GM21381 (cell line): ENCODE measurements at regions not wholly inside any gene's neighbourhood (a gene's known extent, or its start where the extent isn't known, plus 50 kb on each side); places are given as distances from the start of the nearest gene placed in this dataset.

ENCODE experiments used
- ATAC-seq: cut with Tn5 transposase; IDR thresholded peaks from one replicate; pipeline ENCODE4 v1.9.1; 2021; ENCODE audit warnings: mild to moderate bottlenecking, moderate library complexity; ENCODE audit not compliant: unreplicated experiment

DNA sequence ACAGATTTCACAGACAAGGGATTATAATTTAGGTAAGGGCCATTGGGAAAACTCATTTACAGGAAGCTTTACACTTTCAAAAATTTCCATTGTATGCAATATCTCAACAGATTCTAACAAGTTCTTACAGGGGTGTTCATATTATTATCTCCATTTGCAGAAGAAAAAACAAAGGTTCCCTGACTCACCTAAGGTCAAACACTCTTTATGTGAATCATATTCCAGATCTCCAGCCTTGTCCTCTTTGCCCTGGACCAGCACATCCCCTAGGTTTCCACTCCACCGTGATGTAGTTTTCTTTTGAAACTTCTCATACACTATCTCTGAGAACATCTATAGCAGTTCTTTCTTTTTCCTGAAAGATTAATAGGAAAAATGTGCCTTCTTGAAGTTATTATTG lies 96.4 kb upstream of the HS3ST1 start:
- ATAC-seq = no peak

DNA sequence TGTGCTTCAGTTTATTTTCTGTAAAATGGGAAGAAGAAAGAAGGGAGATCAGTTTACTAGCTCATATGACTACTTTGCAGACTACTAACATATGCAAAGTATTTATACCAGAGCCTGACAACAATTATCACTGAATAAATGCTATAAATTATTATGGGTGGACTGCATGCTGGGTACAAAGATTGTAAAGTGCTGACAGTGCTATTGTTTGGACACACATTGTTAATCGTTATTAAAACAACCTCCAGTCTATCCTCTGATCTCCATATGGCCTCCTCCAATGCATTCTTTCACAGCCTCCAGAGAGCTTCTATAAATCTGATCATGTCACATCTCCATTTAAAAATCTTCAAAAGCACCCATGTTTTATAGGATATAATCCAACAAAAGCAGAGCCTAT lies 90.1 kb upstream of the HS3ST1 start:
- no peak for ATAC-seq

DNA sequence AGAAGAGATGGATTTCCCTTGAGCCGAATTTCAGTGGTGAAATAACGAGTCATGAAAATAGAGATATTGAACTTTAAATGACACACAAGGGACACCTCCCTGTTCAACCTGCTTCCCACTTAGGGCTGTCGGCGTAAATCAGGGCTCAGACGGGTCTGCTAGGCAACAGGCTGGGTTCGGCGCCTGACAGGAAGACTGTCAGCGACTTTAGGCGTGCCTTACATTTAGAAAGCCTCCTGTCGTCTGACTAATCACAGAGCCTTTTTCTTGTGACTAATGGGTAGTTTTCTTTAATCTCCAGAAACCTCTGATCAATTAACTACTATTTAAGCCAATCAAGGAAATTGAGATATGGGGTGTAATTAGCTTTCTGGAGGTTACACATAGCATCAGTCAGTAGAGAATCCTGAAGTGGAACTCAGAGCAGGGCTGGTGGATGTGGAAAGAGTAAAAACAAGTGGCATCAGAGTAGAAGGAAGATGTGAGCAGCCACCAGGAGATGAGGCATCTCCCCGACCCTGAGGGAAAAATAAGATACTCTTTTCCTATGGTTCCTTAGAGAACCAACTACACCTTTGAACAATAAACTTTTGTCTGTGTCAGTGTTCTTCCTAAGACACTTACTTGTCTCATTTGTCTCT lies 86.2 kb upstream of the HS3ST1 start:
- no peak for ATAC-seq

GRCh38 chr4:11514003-11514402 lies 85.3 kb upstream of the HS3ST1 start:
- ATAC-seq = no peak

- no peak for ATAC-seq
Measured at GRCh38 chr4:11512871-11513270, 84.2 kb upstream of the HS3ST1 start.

GRCh38 chr4:11511321-11511720 lies 82.6 kb upstream of the HS3ST1 start:
- no peak for ATAC-seq

DNA sequence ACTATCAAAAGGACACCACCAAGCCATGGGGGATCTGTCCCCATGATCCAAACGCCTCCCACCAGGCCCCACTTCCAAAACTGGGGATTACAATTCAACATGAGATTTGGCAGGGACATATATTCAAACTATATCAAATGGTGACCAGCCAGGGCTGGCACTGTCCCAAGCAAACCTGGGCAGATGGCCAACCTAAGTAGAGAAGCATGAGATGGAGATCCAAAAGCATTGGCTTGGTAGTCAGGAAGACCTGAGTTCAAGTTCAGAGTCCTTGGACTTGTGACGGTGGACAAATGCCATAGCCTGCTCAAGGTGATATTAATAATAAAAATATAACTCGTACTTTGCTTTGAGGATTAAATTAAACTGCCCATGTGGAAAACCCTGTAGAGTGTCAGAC lies 79.2 kb upstream of the HS3ST1 start:
- ATAC-seq = no peak

GRCh38 chr4:11506194-11506593 lies 77.5 kb upstream of the HS3ST1 start:
- ATAC-seq = no peak

DNA sequence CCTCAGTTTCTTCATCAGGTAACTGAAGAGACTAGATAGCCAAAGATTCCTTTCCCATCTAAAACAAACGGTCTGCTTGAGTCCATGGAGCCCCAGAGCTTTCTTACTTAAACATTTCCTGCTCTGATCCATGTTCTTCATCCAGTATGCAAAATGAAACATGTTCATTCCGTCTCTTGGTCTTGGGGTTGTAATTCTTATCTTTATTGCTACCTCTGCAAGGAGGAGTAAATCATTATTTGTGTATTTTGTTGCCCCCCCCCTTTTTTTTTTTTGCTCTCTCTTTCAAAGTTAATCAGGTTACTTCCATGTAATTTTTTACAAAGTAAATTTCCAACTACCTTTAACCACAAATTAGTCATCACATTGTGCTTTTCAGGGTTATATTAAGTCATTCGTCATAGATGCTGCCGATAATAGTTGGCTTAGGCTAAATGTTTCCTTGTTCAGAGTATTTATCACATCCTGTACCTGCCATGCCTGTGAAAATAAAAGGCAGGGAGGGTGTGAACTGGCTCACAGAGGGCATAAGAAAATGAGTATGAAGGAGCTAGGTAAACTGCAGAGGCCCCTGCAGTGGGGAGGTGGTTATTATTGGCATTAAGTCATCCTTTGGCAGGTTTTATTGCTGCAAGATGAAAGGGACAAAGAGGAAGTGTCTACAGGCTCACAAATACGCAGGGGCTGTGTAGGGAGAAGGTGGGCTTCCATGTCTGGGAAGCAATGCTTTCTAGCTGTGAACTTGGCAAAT lies 76.7 kb upstream of the HS3ST1 start:
- no peak for ATAC-seq

- no peak for ATAC-seq
Measured at GRCh38 chr4:11503166-11503565, 74.5 kb upstream of the HS3ST1 start.

GRCh38 chr4:11497972-11498371 lies 69.3 kb upstream of the HS3ST1 start:
- no peak for ATAC-seq

GRCh38 chr4:11497212-11497806 lies 68.6 kb upstream of the HS3ST1 start:
- ATAC-seq = no peak

GRCh38 chr4:11496351-11496829 lies 67.7 kb upstream of the HS3ST1 start:
- ATAC-seq = no peak

- ATAC-seq = no peak
Measured at GRCh38 chr4:11495818-11496217, 67.1 kb upstream of the HS3ST1 start.

GRCh38 chr4:11495291-11495690 lies 66.6 kb upstream of the HS3ST1 start:
- ATAC-seq = no peak

GRCh38 chr4:11494232-11494631 lies 65.5 kb upstream of the HS3ST1 start:
- ATAC-seq = no peak

- ATAC-seq = no peak
Measured at GRCh38 chr4:11489453-11490083, 60.9 kb upstream of the HS3ST1 start.

DNA sequence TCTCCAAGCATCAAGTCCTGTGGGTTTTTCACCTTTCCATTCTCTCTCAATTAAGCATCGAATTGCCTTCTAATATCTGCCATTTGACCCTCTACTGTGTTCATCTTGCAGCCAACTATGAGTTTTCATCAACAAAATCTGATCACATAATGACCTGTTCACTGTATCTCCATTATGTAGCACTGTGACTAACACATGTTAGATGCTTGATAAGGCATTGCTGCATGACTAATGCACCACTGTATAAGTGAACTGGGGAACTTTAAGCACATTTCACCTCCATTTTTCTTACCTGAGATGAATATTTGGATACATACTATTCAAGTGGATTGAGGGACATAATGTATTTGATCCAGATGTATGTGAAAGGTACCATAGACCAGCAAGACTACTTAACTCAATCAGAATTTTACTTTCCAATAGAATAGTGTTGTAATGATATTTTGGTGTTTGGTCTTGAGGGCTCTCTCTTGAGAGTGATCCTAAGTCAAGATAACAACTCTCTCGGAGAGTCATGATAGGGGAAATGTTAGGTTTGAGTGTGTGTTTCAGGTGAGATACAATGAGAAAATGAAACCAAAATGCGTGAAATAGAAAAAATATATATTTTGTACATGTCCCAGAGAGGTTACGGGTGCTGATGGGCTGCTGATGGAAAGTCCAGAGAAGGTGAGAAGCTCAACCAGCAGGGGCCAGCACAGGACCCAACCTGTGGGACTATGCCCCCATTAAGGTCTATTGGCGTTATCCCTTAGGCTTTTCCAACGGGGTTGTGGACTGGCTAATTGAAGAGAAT lies 60.2 kb upstream of the HS3ST1 start:
- no peak for ATAC-seq

DNA sequence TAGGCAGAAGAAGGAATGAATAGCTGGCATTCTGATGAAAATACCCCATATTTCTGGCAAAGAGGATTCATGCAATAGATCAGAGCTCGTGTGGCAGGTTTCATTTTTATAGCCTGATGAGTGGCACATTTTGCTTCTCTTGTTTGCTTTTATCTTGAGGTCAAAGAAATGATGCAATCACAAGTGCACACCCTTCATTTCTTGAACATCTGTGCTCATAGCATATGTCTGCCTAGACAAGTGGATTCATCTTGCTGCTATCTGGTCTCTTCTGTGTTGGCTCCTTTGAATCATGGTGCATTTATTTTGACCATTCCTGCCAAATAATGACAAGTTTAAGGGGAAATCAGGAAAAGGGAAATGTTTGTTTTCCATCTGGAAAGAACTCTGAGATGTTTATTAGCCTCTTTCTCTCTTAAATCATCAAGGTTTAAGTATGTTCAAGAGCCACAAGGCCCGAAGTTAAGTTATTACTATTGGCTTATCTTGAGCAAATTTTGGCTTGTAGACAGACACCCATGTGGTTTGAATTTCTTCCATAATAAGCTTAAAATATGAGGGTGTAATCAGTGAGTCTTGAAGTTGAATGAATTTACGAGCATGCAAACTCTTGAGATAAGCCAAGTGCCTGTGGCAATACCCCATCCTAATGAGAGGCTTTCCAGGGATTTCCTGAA lies 59.3 kb upstream of the HS3ST1 start:
- ATAC-seq = no peak

DNA sequence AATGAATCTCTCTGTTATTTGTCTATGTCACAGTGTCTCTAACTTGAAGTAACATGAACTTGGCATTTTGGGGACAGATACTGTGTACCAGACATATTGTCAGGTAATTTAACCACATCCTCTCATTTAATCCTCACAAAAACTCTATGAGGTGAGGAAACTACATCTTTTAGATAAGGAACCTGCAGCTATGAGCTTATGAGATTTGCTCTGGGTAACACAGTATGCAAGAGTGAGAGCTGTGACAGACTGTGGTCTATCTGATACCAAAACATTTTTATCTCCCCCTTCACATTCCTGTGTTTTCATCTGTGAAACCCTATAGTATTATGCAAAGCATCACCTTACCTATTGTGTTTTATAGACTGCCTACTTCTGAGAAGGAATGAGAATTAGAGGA lies 58.4 kb upstream of the HS3ST1 start:
- ATAC-seq = no peak
